HEK293 (cell line): ENCODE measurements at regions not wholly inside any gene's neighbourhood (a gene's known extent, or its start where the extent isn't known, plus 50 kb on each side); places are given as distances from the start of the nearest gene placed in this dataset.

Source experiments
- ZNF707 ChIP-seq: fragments of 450-650 bp; formaldehyde crosslinking; IDR thresholded peaks from 2 replicates; pipeline ENCODE4 v1.5.1; 2016; ENCODE audit warnings: missing biosample characterization, missing genetic modification characterization
- TF ChIP-seq, protein P1 (sequence below): fragments of 450-650 bp; formaldehyde crosslinking; IDR thresholded peaks from 2 replicates; pipeline ENCODE4 v1.5.1; 2016; ENCODE audit warnings: missing biosample characterization, missing genetic modification characterization

GRCh38 chr2:172219201-172219600, 116.5 kb upstream of the DLX2 start:
- TF ChIP-seq, protein P1, sequence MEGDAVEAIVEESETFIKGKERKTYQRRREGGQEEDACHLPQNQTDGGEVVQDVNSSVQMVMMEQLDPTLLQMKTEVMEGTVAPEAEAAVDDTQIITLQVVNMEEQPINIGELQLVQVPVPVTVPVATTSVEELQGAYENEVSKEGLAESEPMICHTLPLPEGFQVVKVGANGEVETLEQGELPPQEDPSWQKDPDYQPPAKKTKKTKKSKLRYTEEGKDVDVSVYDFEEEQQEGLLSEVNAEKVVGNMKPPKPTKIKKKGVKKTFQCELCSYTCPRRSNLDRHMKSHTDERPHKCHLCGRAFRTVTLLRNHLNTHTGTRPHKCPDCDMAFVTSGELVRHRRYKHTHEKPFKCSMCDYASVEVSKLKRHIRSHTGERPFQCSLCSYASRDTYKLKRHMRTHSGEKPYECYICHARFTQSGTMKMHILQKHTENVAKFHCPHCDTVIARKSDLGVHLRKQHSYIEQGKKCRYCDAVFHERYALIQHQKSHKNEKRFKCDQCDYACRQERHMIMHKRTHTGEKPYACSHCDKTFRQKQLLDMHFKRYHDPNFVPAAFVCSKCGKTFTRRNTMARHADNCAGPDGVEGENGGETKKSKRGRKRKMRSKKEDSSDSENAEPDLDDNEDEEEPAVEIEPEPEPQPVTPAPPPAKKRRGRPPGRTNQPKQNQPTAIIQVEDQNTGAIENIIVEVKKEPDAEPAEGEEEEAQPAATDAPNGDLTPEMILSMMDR = no peak
- no peak for TF ChIP-seq ZNF707 (tag by site-specific recombination)
